Breast epithelium (tissue), 4 donors: ENCODE measurements at regions not wholly inside any gene's neighbourhood (a gene's known extent, or its start where the extent isn't known, plus 50 kb on each side); places are given as distances from the start of the nearest gene placed in this dataset.

Experiments
- DNase-seq, 2 donors: peaks; one replicate each; pipeline ENCODE4 v3.0.0-alpha.2; 2019; ENCODE audit warnings: low spot score in 2 of 2
- H3K27ac ChIP-seq, 2 donors: fragments of 200-600 bp; sonication (generic) in 1 of 2; one replicate each; pipeline ENCODE4 v1.5.1; 2016 to 2019; ENCODE audit warnings: mild to moderate bottlenecking in 1 of 2
- H3K27me3 ChIP-seq, 2 donors: fragments of 200-600 bp; sonication (generic) in 1 of 2; one replicate each; pipeline versions ENCODE4 v1.5.1 to v1.6.0; 2017 to 2019; ENCODE audit warnings: control low read depth in 1 of 2, mild to moderate bottlenecking in 1 of 2
- H3K36me3 ChIP-seq: fragments of 200-600 bp; one replicate; pipeline ENCODE4 v1.5.1; 2019
- H3K4me1 ChIP-seq, 2 donors: fragments of 200-600 bp; sonication (generic); one replicate each; pipeline ENCODE4 v1.5.1; 2016 to 2019; ENCODE audit warnings: control low read depth in 1 of 2
- H3K4me3 ChIP-seq, 3 donors: fragments of 200-600 bp; sonication (generic); 1 replicate in 2 of 3; 2 replicates in 1 of 3; pipeline ENCODE4 v1.5.1; 2016 to 2019; ENCODE audit warnings: mild to moderate bottlenecking in 3 of 3, moderate library complexity in 2 of 3
- H3K9me3 ChIP-seq, 2 donors: fragments of 200-600 bp; sonication (generic) in 1 of 2; one replicate each; pipeline ENCODE4 v1.5.1; 2016 to 2019; ENCODE audit warnings: control low read depth in 1 of 2
- POLR2A ChIP-seq: fragments of 450-650 bp; IDR thresholded peaks from one replicate; pipeline ENCODE4 v1.6.1; 2016; ENCODE audit warnings: antibody characterized with exemption, mild to moderate bottlenecking, moderate library complexity
- POLR2AphosphoS5 ChIP-seq, 3 donors: sonication (generic); formaldehyde crosslinking; IDR thresholded peaks; one replicate each; pipeline ENCODE4 v1.6.1; 2017; ENCODE audit warnings: antibody characterized with exemption in 3 of 3
- intact Hi-C: fragments of 100-400 bp; cut with DNase I; formaldehyde crosslinking; loops from one replicate; pipeline ENCODE4 v1.15.1; 2023; ENCODE audit warnings: low total_unique reads
- TF ChIP-seq, protein P1 (sequence below), 3 donors: fragments of 450-650 bp; IDR thresholded peaks; one replicate each; pipeline ENCODE4 v1.5.1; 2016 to 2017; ENCODE audit warnings: antibody characterized with exemption in 3 of 3, mild to moderate bottlenecking in 3 of 3, moderate library complexity in 3 of 3

DNA sequence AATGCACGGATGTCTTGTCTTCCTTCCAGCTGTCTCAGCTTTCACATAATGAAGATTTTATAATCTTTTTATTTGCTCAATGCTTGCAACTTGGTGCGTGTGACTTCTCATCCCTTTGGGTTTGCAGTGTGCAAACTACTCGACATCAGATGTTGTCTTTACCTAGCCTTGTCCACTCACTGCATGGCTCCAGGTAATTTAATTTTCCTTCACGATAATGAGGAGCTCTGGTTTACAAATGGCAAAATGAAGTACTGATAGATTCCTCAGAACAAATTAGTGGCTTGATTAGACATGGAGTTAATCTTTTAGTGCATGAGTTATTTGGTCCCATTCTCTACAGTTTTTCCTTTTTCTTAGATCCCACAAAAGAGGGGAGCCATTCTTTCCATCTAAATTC is 603.0 kb downstream of the CCDC171 start:
- Histone ChIP-seq H3K27me3 (no peaks in the 10 kb centered on the region), H3K4me3 (no peak overlapping the region), H3K4me1 (no peaks in the 10 kb centered on the region), H3K27ac (no peak overlapping the region), H3K36me3 (no peaks in the 10 kb centered on the region), H3K9me3 (no peaks in the 10 kb centered on the region)
- TF ChIP-seq POLR2AphosphoS5 (IDR thresholded peaks at IDR 0.05) (no peak), POLR2A (no peak)
- TF ChIP-seq, protein P1, sequence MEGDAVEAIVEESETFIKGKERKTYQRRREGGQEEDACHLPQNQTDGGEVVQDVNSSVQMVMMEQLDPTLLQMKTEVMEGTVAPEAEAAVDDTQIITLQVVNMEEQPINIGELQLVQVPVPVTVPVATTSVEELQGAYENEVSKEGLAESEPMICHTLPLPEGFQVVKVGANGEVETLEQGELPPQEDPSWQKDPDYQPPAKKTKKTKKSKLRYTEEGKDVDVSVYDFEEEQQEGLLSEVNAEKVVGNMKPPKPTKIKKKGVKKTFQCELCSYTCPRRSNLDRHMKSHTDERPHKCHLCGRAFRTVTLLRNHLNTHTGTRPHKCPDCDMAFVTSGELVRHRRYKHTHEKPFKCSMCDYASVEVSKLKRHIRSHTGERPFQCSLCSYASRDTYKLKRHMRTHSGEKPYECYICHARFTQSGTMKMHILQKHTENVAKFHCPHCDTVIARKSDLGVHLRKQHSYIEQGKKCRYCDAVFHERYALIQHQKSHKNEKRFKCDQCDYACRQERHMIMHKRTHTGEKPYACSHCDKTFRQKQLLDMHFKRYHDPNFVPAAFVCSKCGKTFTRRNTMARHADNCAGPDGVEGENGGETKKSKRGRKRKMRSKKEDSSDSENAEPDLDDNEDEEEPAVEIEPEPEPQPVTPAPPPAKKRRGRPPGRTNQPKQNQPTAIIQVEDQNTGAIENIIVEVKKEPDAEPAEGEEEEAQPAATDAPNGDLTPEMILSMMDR (IDR thresholded peaks at IDR 0.05), result no peak
- intact Hi-C loops, result no loop called here
- no peak for DNase-seq

DNA sequence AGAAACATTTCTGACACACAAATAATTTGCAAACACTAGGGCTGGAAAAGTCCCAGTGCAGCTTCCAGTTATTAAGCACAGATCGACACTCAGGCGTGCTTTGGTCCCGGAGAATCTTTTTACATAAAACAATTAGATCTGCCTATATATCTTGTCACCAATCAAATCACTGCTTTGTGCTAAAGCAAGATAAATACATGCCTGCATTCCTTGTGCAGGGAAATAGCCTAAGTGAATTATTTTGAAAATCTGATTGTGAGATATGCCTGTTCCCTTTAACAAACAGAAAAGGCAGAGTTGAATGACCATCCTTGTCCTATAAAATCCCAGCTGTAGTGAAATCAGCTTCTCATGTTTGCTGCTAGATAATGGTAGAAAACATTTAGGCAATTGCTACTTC is 604.4 kb downstream of the CCDC171 start:
- H3K9me3 ChIP-seq, result no peaks in the 10 kb centered on the region
- intact Hi-C loops, result no loop called here
- H3K36me3 ChIP-seq, result no peaks in the 10 kb centered on the region
- TF ChIP-seq POLR2AphosphoS5 (IDR thresholded peaks at IDR 0.05), result no peak
- no peaks in the 10 kb centered on the region for H3K27me3 ChIP-seq
- H3K4me1 ChIP-seq, result no peaks in the 10 kb centered on the region
- H3K4me3 ChIP-seq, result no peak overlapping the region
- DNase-seq, result no peak
- no peak overlapping the region for H3K27ac ChIP-seq

DNA sequence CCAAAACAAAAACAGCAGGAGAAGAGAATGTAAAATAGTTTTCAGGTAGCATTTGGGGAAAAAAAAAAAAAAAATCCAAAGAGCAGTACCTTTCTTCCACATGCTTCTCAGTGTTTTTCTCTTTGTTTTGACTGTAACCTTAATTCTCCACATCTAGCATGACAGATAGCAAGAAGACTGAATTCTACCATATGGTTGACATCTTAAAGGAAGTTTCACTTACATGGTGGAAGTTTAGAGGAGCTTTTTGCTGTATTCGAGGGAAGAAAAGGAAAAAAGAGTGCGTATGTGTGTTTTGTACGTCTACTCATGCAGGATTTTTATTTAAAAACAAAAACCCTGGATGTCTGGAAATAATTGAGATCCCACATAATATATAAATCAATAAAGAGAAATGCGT is 604.8 kb downstream of the CCDC171 start:
- H3K27ac ChIP-seq, result no peak overlapping the region
- intact Hi-C loops, result no loop called here
- TF ChIP-seq, protein P1 (IDR thresholded peaks at IDR 0.05), result no peak
- no peaks in the 10 kb centered on the region for H3K9me3 ChIP-seq
- no peaks in the 10 kb centered on the region for H3K27me3 ChIP-seq
- H3K36me3 ChIP-seq, result no peaks in the 10 kb centered on the region
- DNase-seq, result no peak
- no peak overlapping the region for H3K4me3 ChIP-seq
- H3K4me1 ChIP-seq, result no peaks in the 10 kb centered on the region

DNA sequence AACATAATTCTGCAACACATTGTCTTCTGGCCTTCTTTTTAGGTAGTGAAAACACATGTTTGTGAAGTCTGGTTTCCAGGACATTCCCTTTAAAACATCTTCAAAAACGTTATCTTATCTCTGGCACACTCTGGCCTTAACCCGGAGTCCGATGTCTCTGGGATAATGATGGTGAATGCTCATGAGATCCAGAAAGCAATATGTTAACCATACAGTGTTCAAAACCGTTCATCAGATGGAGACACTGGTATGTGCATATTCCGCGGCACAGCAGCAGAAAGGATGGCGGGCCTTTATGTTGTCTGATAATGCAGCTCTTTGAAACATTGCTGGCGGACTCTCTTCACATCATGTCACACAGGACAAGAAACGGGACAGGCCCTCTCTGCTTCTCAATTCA is 605.2 kb downstream of the CCDC171 start:
- Histone ChIP-seq H3K4me3 (no peak overlapping the region), H3K27ac (no peak overlapping the region), H3K9me3 (no peaks in the 10 kb centered on the region), H3K36me3 (no peaks in the 10 kb centered on the region), H3K4me1 (no peaks in the 10 kb centered on the region), H3K27me3 (no peaks in the 10 kb centered on the region)
- intact Hi-C loops, result no loop called here
- no peak for TF ChIP-seq POLR2AphosphoS5 (IDR thresholded peaks at IDR 0.05)
- TF ChIP-seq, protein P1 (IDR thresholded peaks at IDR 0.05), result no peak
- TF ChIP-seq POLR2A, result no peak
- DNase-seq, result no peak

DNA sequence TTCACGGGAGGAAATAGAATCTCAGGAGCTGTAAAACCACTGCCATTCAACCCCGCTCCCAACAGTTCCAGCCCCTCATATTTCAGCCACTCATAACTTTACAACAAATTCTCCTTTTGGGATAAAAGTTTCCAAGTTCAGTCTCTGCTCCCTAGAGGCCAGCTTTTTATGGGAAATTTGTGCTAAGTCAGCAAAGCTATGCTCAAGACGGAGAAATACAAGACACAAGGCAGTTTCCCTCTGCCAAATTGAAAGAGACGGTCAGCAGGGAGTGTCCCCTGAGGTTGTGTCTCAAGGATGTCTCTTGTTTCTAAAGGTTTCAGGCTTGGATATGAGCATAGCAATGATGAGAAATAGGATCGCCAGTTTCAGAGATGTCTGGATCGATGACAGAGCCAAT is 608.6 kb downstream of the CCDC171 start:
- Histone ChIP-seq H3K27ac (no peak overlapping the region), H3K9me3 (no peaks in the 10 kb centered on the region), H3K36me3 (no peaks in the 10 kb centered on the region), H3K27me3 (no peaks in the 10 kb centered on the region), H3K4me3 (no peak overlapping the region), H3K4me1 (no peaks in the 10 kb centered on the region)
- intact Hi-C loops, result no loop called here
- DNase-seq, result no peak
- TF ChIP-seq POLR2A (no peak), POLR2AphosphoS5 (IDR thresholded peaks at IDR 0.05) (no peak)
- TF ChIP-seq, protein P1 (IDR thresholded peaks at IDR 0.05), result no peak

DNA sequence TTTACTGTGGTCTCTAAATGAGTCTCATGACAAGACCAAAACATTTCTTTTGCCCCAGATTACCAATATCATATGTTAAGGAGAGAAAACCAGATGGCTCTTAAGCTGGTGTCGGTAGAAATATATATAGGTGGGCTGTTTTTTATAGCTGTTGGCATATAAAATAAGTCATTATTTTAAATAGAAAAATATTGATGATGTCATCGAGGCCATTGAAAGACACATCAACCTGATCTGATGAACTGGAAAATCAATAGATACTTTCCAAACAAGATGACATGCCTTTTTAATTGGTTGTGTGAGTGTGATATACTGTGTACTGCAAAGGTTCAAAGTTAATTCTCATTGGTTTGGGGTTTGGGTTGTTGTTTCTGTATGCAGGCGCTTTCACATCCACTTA is 617.3 kb downstream of the CCDC171 start:
- H3K27me3 ChIP-seq, result no peaks in the 10 kb centered on the region
- H3K4me1 ChIP-seq, result no peaks in the 10 kb centered on the region
- H3K4me3 ChIP-seq, result no peak overlapping the region
- H3K9me3 ChIP-seq, result no peaks in the 10 kb centered on the region
- no peak for DNase-seq
- intact Hi-C loops, result no loop called here
- H3K36me3 ChIP-seq, result no peaks in the 10 kb centered on the region
- no peak overlapping the region for H3K27ac ChIP-seq
- TF ChIP-seq, protein P1 (IDR thresholded peaks at IDR 0.05), result no peak
- TF ChIP-seq POLR2A, result no peak
- no peak for TF ChIP-seq POLR2AphosphoS5 (IDR thresholded peaks at IDR 0.05)
